SK-N-SH treated with all-trans-retinoic acid at 6 μM for 48 hours (cell line): ENCODE measurements at regions not wholly inside any gene's neighbourhood (a gene's known extent, or its start where the extent isn't known, plus 50 kb on each side); places are given as distances from the start of the nearest gene placed in this dataset.
"Not testable (repeated sequence)": the region's sequence is repeated elsewhere in the genome, so short reads cannot be mapped to it uniquely, and the experiment has no call there.

ENCODE experiments used
- ATAC-seq: fragments of 200-7000 bp; cut with Tn5 transposase; 3 replicates; pipeline ENCODE4 v1.9.1; 2020; ENCODE audit warnings: mild to moderate bottlenecking, moderate library complexity
- ARNTL ChIP-seq: fragments of 450-650 bp; formaldehyde crosslinking; IDR thresholded peaks from 2 replicates; pipeline ENCODE4 v1.5.0; 2020; ENCODE audit warnings: low read depth, mild to moderate bottlenecking, moderate library complexity, borderline replicate concordance
- BACH2 ChIP-seq: fragments of 250-450 bp; sonication (Bioruptor Pico); IDR thresholded peaks from 2 replicates; pipeline ENCODE4 v1.9.0; 2021; ENCODE audit warnings: mild to moderate bottlenecking, borderline replicate concordance
- CSDC2 ChIP-seq: fragments of 250-450 bp; sonication (Bioruptor Pico); IDR thresholded peaks from 2 replicates; pipeline ENCODE4 v1.5.0; 2020; ENCODE audit warnings: mild to moderate bottlenecking, moderate library complexity
- GLIS3 ChIP-seq: fragments of 250-450 bp; sonication (Bioruptor Pico); IDR thresholded peaks from 2 replicates; pipeline ENCODE4 v1.5.0; 2020; ENCODE audit warnings: mild to moderate bottlenecking, moderate library complexity
- ISL1 ChIP-seq: fragments of 250-450 bp; sonication (Bioruptor Pico); IDR thresholded peaks from 2 replicates; pipeline ENCODE4 v2.1.2; 2022; ENCODE audit warnings: mild to moderate bottlenecking, moderate library complexity
- OSR1 ChIP-seq: fragments of 250-450 bp; sonication (Bioruptor Pico); IDR thresholded peaks from 2 replicates; pipeline ENCODE4 v1.8.0; 2022; ENCODE audit warnings: moderate library complexity, mild to moderate bottlenecking, inconsistent platforms
- RARB ChIP-seq: fragments of 250-450 bp; sonication (Bioruptor Pico); IDR thresholded peaks from 2 replicates; pipeline ENCODE4 v1.8.0; 2021; ENCODE audit warnings: mild to moderate bottlenecking, moderate library complexity
- SNAI2 ChIP-seq: fragments of 250-450 bp; sonication (Bioruptor Pico); IDR thresholded peaks from 2 replicates; pipeline ENCODE4 v1.5.0; 2020; ENCODE audit warnings: mild to moderate bottlenecking, moderate library complexity
- TCF4 ChIP-seq: fragments of 250-450 bp; sonication (Bioruptor Pico); IDR thresholded peaks from 2 replicates; pipeline ENCODE4 v1.8.0; 2021; ENCODE audit warnings: mild to moderate bottlenecking, moderate library complexity, borderline replicate concordance
- TOX ChIP-seq: fragments of 250-450 bp; sonication (Bioruptor Pico); IDR thresholded peaks from 2 replicates; pipeline ENCODE4 v1.8.0; 2021; ENCODE audit warnings: mild to moderate bottlenecking, moderate library complexity, borderline replicate concordance
- ZC3H10 ChIP-seq: fragments of 250-450 bp; sonication (Bioruptor Pico); IDR thresholded peaks from 2 replicates; pipeline ENCODE4 v1.5.1; 2021; ENCODE audit warnings: mild to moderate bottlenecking, moderate library complexity
- ZFP30 ChIP-seq: fragments of 450-650 bp; formaldehyde crosslinking; IDR thresholded peaks from 2 replicates; pipeline ENCODE4 v1.5.0; 2022; ENCODE audit warnings: mild to moderate bottlenecking, moderate library complexity
- ZNF565 ChIP-seq: fragments of 450-650 bp; formaldehyde crosslinking; conservative IDR thresholded peaks from 2 replicates; pipeline ENCODE4 v1.5.0; 2020; ENCODE audit warnings: low read depth, mild to moderate bottlenecking, moderate library complexity
- ZNF70 ChIP-seq: fragments of 450-650 bp; formaldehyde crosslinking; IDR thresholded peaks from 2 replicates; pipeline ENCODE4 v1.5.0; 2020; ENCODE audit warnings: mild to moderate bottlenecking, moderate library complexity
- ZNF8 ChIP-seq: fragments of 450-650 bp; formaldehyde crosslinking; IDR thresholded peaks from 2 replicates; pipeline ENCODE4 v1.5.0; 2020; ENCODE audit warnings: mild to moderate bottlenecking, moderate library complexity
- TF ChIP-seq, protein P1 (sequence below): fragments of 250-450 bp; sonication (Bioruptor Pico); IDR thresholded peaks from 2 replicates; pipeline ENCODE4 v1.5.1; 2021; ENCODE audit warnings: mild to moderate bottlenecking, moderate library complexity
- TF ChIP-seq, protein P2 (sequence below): fragments of 250-450 bp; sonication (Bioruptor Pico); IDR thresholded peaks from 2 replicates; pipeline ENCODE4 v1.5.0; 2020; ENCODE audit warnings: mild to moderate bottlenecking, moderate library complexity
- TF ChIP-seq, protein P3 (sequence below): fragments of 250-450 bp; sonication (Bioruptor Pico); IDR thresholded peaks from 2 replicates; pipeline ENCODE4 v1.8.0; 2021; ENCODE audit warnings: low read depth, mild to moderate bottlenecking, moderate library complexity, borderline replicate concordance
- TF ChIP-seq, protein P4 (sequence below): fragments of 250-450 bp; sonication (Bioruptor Pico); IDR thresholded peaks from 2 replicates; pipeline ENCODE4 v1.8.0; 2020; ENCODE audit warnings: mild to moderate bottlenecking, moderate library complexity, borderline replicate concordance

DNA sequence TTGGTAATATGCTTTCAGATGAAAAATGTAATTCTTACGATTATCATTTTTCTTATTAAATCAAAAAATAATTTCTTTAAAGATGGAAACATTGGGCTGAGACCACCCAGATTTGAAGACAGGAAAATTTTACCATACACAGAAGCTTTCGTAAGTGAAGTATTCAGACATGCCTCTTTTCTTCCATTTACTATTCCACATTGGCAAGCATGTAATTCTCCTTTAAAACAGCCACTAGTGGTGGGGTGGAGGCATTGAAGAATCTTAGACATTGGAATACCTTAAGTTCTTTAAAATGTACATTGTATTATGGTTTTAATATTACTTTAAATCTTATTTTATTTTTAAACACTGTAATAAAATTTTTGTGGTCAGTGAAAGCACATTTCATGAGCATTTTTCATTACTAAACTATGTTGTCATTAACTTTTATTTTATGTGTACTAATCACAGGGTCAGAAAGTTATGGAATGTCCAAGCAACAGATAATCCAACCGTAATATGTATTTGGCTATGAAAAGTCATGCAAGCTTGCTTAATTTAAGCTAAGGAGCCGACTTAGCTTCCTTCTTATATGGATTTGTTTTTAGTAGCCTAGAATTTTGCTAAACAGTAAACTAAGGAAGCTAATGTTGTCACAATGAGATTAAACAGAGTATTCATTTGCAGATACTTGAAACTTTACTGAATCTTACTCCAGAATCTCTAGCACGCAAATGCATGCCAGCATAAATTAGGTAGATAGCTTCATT is 97.4 kb upstream of the ALDH1A1 start:
- ATAC-seq = no peak
- no peak for TF ChIP-seq RARB (CRISPR knock-in tag)
- TF ChIP-seq SNAI2 (CRISPR knock-in tag) = no peak
- no peak for TF ChIP-seq GLIS3 (CRISPR knock-in tag)
- TF ChIP-seq ZNF565 (CRISPR knock-in tag) = no peak
- no peak for TF ChIP-seq CSDC2 (CRISPR knock-in tag)
- no peak for TF ChIP-seq ZNF70
- TF ChIP-seq TCF4 (CRISPR knock-in tag) = no peak
- TF ChIP-seq BACH2 (CRISPR knock-in tag) = no peak
- no peak for TF ChIP-seq ZNF8 (CRISPR knock-in tag)
- TF ChIP-seq, protein P1, sequence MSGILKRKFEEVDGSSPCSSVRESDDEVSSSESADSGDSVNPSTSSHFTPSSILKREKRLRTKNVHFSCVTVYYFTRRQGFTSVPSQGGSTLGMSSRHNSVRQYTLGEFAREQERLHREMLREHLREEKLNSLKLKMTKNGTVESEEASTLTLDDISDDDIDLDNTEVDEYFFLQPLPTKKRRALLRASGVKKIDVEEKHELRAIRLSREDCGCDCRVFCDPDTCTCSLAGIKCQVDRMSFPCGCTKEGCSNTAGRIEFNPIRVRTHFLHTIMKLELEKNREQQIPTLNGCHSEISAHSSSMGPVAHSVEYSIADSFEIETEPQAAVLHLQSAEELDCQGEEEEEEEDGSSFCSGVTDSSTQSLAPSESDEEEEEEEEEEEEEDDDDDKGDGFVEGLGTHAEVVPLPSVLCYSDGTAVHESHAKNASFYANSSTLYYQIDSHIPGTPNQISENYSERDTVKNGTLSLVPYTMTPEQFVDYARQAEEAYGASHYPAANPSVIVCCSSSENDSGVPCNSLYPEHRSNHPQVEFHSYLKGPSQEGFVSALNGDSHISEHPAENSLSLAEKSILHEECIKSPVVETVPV (CRISPR knock-in tag) = no peak
- no peak for TF ChIP-seq ISL1 (CRISPR knock-in tag)
- TF ChIP-seq, protein P2, sequence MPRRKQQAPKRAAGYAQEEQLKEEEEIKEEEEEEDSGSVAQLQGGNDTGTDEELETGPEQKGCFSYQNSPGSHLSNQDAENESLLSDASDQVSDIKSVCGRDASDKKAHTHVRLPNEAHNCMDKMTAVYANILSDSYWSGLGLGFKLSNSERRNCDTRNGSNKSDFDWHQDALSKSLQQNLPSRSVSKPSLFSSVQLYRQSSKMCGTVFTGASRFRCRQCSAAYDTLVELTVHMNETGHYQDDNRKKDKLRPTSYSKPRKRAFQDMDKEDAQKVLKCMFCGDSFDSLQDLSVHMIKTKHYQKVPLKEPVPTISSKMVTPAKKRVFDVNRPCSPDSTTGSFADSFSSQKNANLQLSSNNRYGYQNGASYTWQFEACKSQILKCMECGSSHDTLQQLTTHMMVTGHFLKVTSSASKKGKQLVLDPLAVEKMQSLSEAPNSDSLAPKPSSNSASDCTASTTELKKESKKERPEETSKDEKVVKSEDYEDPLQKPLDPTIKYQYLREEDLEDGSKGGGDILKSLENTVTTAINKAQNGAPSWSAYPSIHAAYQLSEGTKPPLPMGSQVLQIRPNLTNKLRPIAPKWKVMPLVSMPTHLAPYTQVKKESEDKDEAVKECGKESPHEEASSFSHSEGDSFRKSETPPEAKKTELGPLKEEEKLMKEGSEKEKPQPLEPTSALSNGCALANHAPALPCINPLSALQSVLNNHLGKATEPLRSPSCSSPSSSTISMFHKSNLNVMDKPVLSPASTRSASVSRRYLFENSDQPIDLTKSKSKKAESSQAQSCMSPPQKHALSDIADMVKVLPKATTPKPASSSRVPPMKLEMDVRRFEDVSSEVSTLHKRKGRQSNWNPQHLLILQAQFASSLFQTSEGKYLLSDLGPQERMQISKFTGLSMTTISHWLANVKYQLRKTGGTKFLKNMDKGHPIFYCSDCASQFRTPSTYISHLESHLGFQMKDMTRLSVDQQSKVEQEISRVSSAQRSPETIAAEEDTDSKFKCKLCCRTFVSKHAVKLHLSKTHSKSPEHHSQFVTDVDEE (CRISPR knock-in tag) = no peak
- no peak for TF ChIP-seq TOX (CRISPR knock-in tag)
- TF ChIP-seq ZC3H10 (CRISPR knock-in tag) = no peak
- TF ChIP-seq ZFP30 (CRISPR knock-in tag) = no peak
- TF ChIP-seq, protein P3, sequence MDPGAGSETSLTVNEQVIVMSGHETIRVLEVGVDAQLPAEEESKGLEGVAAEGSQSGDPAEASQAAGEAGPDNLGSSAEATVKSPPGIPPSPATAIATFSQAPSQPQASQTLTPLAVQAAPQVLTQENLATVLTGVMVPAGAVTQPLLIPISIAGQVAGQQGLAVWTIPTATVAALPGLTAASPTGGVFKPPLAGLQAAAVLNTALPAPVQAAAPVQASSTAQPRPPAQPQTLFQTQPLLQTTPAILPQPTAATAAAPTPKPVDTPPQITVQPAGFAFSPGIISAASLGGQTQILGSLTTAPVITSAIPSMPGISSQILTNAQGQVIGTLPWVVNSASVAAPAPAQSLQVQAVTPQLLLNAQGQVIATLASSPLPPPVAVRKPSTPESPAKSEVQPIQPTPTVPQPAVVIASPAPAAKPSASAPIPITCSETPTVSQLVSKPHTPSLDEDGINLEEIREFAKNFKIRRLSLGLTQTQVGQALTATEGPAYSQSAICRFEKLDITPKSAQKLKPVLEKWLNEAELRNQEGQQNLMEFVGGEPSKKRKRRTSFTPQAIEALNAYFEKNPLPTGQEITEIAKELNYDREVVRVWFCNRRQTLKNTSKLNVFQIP (CRISPR knock-in tag) = no peak
- TF ChIP-seq, protein P4, sequence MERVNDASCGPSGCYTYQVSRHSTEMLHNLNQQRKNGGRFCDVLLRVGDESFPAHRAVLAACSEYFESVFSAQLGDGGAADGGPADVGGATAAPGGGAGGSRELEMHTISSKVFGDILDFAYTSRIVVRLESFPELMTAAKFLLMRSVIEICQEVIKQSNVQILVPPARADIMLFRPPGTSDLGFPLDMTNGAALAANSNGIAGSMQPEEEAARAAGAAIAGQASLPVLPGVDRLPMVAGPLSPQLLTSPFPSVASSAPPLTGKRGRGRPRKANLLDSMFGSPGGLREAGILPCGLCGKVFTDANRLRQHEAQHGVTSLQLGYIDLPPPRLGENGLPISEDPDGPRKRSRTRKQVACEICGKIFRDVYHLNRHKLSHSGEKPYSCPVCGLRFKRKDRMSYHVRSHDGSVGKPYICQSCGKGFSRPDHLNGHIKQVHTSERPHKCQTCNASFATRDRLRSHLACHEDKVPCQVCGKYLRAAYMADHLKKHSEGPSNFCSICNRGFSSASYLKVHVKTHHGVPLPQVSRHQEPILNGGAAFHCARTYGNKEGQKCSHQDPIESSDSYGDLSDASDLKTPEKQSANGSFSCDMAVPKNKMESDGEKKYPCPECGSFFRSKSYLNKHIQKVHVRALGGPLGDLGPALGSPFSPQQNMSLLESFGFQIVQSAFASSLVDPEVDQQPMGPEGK = no peak
- no peak for TF ChIP-seq ARNTL (CRISPR knock-in tag)

DNA sequence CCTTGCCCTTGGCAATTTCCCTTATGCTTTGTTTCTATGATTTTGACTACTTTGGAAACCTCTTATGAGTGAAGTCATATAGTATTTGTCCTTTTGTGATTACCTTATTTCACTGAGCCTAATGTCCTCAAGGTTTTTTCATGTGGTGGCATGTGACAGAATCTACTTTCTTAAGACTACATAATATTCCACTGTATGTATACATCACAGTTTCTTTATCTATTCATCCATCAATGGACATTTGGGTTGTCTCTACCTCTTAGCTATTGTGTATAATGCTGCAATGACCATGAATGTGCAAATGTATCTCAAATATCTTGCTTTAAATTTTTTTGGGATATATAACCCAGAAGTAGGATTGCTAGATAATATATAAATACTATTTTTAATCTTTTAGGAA is 96.4 kb upstream of the ALDH1A1 start:
- ATAC-seq = no peak
- TF ChIP-seq ZNF70 (no peak), SNAI2 (CRISPR knock-in tag) (no peak)
- TF ChIP-seq, protein P2 (CRISPR knock-in tag) = no peak

DNA sequence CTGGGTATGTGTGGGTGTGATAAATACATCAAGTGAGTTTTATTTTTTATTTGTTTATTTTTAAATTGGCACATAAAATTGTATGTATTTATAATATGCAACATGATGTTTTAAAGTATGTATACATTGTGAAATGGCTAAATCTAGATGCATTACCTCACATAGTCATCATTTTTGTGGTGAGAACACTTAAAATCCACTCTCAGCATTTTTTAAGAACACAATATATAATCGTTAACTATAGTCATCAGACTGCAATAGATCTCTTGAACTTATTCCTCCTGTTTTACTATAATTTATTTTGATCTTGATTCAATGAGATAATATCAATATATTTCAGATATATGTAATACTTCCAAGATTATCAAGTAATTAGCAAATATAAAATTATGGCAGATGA is 93.9 kb upstream of the ALDH1A1 start:
- ATAC-seq = no peak
- no peak for TF ChIP-seq OSR1 (CRISPR knock-in tag)
- no peak for TF ChIP-seq ZFP30 (CRISPR knock-in tag)
- TF ChIP-seq, protein P4 = no peak
- TF ChIP-seq, protein P3 (CRISPR knock-in tag) = no peak
- TF ChIP-seq SNAI2 (CRISPR knock-in tag) = no peak
- no peak for TF ChIP-seq TOX (CRISPR knock-in tag)

DNA sequence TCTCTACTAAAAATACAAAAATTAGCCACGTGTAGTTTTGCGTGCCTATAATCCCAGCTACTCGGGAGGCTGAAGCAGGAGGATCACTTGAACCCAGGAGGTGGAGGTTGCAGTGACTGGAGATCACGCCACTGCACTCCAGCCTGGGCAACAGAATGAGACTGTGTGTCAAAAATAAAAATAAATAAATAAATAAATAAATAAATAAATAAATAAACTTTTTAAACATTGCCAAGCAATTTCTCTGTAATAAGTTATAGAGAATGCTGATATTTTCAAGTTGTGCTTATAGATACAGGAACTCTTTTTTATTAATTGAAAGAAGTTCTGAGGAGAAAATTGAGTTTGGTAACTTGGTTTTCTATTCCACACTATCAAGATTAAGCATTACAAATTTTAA is 91.9 kb upstream of the ALDH1A1 start:
- ATAC-seq = not testable (repeated sequence)
